Nephron progenitor cell (in vitro differentiated cells): ENCODE measurements at regions not wholly inside any gene's neighbourhood (a gene's known extent, or its start where the extent isn't known, plus 50 kb on each side); places are given as distances from the start of the nearest gene placed in this dataset.

Experiments
- DNase-seq: peaks from one replicate; pipeline ENCODE4 v3.0.0; 2021
- H3K27ac Mint-ChIP-seq: 2 replicates; pipeline ENCODE4 v1.8.0; 2021; ENCODE audit warnings: mild to moderate bottlenecking, moderate library complexity, mixed read lengths
- H3K27me3 Mint-ChIP-seq: 2 replicates; pipeline ENCODE4 v1.8.0; 2021; ENCODE audit warnings: mild to moderate bottlenecking, low read depth, mixed read lengths; ENCODE audit not compliant: poor library complexity
- H3K36me3 Mint-ChIP-seq: 2 replicates; pipeline ENCODE4 v1.8.0; 2021; ENCODE audit warnings: low read depth, mixed read lengths
- H3K4me1 Mint-ChIP-seq: 2 replicates; pipeline ENCODE4 v1.8.0; 2021; ENCODE audit warnings: mixed read lengths
- H3K4me3 Mint-ChIP-seq: 2 replicates; pipeline ENCODE4 v1.8.0; 2021; ENCODE audit warnings: mild to moderate bottlenecking, moderate library complexity, mixed read lengths
- H3K9me3 Mint-ChIP-seq: 2 replicates; pipeline ENCODE4 v1.8.0; 2021; ENCODE audit warnings: mild to moderate bottlenecking, moderate library complexity, mixed read lengths
- TF ChIP-seq, protein P1 (sequence below): fragments of 200-600 bp; sonication (generic); IDR thresholded peaks from 2 replicates; pipeline ENCODE4 v1.5.0; 2021; ENCODE audit warnings: antibody characterized with exemption

DNA sequence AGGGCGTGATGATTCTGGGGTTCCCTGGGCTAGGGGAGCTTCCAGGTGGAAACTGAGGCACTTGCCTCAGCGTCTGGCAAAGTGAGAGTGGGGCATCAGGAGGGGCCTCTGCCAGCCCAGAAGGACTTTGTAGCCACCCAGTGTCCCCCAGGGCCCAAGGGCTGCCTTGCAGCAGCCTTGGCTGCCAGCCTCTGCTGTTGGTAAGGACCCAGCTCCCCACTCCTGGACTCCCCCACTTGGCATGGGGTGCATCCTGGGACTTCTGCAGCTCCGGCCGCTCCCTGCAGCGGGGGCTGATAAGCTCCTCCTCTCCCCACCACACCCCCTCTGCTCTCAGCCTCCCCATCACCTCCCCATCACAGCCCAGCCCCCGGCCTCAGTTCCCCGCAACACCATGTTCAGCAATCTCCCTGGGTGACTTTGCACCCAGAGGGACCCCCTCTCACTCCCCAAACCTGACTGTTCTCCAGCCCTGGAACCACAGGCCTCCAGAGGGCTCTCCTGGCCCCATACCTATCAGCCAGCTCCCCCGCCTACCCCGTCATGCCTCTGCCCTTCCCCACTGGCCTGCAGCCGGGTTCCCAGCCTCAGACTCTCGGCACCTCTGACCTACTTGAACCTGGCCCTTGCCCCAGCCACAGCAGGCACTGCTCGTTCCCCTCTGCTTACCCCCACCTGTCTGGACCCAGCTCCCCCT is 113.0 kb downstream of the CRYAA start:
- Mint-ChIP-seq H3K9me3 (no peaks in the 10 kb centered on the region), H3K27ac (no peak overlapping the region), H3K4me3 (no peak overlapping the region), H3K4me1 (peaks cover 7% of the 10 kb centered on the region), H3K36me3 (no peaks in the 10 kb centered on the region), H3K27me3 (peaks cover 20% of the 10 kb centered on the region)
- TF ChIP-seq, protein P1, sequence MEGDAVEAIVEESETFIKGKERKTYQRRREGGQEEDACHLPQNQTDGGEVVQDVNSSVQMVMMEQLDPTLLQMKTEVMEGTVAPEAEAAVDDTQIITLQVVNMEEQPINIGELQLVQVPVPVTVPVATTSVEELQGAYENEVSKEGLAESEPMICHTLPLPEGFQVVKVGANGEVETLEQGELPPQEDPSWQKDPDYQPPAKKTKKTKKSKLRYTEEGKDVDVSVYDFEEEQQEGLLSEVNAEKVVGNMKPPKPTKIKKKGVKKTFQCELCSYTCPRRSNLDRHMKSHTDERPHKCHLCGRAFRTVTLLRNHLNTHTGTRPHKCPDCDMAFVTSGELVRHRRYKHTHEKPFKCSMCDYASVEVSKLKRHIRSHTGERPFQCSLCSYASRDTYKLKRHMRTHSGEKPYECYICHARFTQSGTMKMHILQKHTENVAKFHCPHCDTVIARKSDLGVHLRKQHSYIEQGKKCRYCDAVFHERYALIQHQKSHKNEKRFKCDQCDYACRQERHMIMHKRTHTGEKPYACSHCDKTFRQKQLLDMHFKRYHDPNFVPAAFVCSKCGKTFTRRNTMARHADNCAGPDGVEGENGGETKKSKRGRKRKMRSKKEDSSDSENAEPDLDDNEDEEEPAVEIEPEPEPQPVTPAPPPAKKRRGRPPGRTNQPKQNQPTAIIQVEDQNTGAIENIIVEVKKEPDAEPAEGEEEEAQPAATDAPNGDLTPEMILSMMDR, result no peak
- DNase-seq, result no peak

DNA sequence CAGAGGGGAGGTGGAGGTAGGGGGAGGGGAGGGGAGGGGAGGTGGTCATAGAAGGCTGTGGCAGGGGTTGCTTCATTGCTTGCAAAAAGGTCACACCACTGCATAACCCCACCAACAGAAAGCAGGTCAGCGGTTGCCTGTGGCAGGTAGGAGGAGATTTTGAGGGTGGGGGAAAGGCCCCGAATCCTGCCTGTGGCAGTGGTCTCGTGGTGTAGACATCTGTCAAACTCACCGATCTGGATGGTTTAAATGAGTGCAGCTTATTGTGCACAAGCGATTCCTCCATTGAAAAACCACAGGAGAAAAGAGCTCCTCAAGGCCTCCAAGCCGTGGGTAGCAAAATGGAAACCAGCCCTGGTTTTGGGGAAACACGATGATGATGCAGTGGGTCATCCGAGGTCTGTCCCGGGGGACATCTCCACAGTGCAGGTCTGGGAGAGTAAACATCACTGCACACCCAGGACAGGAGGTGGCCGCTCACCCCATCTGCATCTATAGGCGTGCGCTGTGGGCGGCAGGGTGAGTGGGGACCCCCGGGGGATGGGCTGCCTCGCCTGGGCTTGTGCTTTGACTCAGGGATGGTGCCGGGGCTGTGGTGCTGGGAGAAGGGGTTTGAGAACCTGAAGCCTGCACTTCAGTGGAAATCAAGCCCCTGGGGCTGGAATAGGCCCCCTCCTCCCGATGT is 112.3 kb downstream of the CRYAA start:
- Mint-ChIP-seq H3K9me3 (no peaks in the 10 kb centered on the region), H3K27me3 (peaks cover 24% of the 10 kb centered on the region), H3K4me1 (peaks cover 12% of the 10 kb centered on the region), H3K36me3 (no peaks in the 10 kb centered on the region), H3K27ac (no peak overlapping the region), H3K4me3 (no peak overlapping the region)
- TF ChIP-seq, protein P1, result no peak
- DNase-seq, result no peak

DNA sequence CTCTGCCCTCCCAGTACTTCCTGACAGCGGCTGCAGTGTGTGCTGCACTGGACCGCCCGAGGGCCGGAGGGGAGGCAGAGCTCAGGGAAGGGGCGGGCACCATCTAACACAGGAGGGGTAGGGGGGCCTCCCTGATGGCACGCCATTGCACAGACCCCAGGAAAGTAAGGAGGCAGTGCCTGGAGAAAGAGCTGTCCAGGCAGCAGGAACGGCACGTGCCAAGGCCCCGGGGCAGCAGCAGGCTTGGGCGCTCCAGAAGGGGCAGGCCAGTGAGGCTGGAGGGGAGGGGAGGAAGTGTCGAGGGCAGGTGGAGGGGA is 110.7 kb downstream of the CRYAA start:
- Mint-ChIP-seq H3K4me1 (peaks cover 16% of the 10 kb centered on the region), H3K27ac (no peak overlapping the region), H3K36me3 (no peaks in the 10 kb centered on the region), H3K4me3 (no peak overlapping the region), H3K27me3 (peaks cover 33% of the 10 kb centered on the region), H3K9me3 (no peaks in the 10 kb centered on the region)
- no peak for DNase-seq
- TF ChIP-seq, protein P1, result no peak

DNA sequence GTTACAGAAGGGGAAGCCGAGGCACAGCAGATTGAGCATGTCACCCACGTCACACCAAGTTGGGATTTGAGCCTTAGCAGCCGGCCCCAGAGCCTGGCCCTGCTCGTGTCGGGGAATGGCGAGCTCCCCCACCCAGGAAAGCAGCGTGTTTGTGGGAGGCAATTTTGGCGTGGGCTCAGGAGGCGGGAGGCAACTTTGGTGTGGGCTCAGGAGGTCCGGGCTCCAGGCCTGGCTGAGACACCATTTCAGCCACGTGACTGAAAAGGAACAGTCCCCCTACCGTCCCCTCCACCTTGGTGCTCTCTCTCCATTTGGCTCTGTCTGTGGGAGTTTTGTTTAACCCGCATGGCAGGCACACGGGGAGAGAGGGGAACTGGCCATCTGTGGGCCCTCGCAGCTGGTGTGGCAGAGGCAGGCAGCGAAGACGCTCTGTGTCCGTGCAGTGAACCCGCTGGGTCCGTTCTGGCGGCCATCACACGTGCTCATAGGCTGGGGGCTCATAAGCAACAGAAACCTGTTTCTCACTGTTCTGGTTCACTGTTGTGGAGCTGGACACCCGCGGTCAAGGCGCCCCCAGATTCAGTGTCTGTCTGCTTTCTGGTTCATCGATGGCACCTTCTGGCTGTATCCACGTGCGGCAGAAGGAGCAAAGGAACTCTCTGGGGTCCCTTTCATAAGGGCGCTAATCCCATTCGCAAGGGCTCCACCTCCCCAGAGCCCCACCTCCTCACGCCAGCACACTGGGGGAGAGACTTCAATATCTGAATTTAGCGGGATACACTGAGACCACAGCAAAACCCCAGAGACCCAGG is 110.2 kb downstream of the CRYAA start:
- H3K36me3 Mint-ChIP-seq, result no peaks in the 10 kb centered on the region
- TF ChIP-seq, protein P1, result no peak
- no peak overlapping the region for H3K27ac Mint-ChIP-seq
- peaks cover 16% of the 10 kb centered on the region for H3K4me1 Mint-ChIP-seq
- peaks cover 33% of the 10 kb centered on the region for H3K27me3 Mint-ChIP-seq
- DNase-seq, result no peak
- no peak overlapping the region for H3K4me3 Mint-ChIP-seq
- no peaks in the 10 kb centered on the region for H3K9me3 Mint-ChIP-seq

DNA sequence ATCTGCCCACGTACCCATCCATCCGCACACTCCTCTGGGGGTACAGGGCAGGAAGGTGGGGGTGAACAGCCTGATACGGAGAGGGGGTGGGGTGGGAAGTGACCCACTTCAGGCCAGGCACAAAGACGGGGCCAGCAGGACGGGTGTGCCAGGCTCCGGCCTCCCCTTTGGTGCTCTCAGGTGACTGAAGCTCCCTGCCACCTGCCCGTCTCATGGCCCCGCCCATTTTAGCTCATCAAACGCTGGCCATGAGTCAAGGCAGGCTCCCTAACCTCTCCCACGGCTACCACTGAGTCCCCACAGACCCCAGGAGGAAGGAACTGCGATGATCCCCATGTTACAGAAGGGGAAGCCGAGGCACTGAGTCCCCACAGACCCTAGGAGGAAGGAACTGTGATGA is 109.6 kb downstream of the CRYAA start:
- Mint-ChIP-seq H3K9me3 (no peaks in the 10 kb centered on the region), H3K4me3 (peak overlapping the region; percentile 11), H3K27me3 (peaks cover 33% of the 10 kb centered on the region), H3K36me3 (no peaks in the 10 kb centered on the region), H3K4me1 (peaks cover 16% of the 10 kb centered on the region), H3K27ac (no peak overlapping the region)
- TF ChIP-seq, protein P1, result no peak
- DNase-seq, result no peak
